GM18499 (cell line): ENCODE measurements at regions not wholly inside any gene's neighbourhood (a gene's known extent, or its start where the extent isn't known, plus 50 kb on each side); places are given as distances from the start of the nearest gene placed in this dataset.

ENCODE experiments used
- ATAC-seq: cut with Tn5 transposase; IDR thresholded peaks from one replicate; pipeline ENCODE4 v1.9.1; 2021; ENCODE audit warnings: moderate number of reproducible peaks; ENCODE audit not compliant: insufficient read depth, unreplicated experiment

- ATAC-seq = no peak
These were observed 108.9 kb downstream of the CRYAA start for GRCh38 chr21:43277481-43278351.

GRCh38 chr21:43276811-43277210, 108.0 kb downstream of the CRYAA start:
- no peak for ATAC-seq

- ATAC-seq = no peak
These were observed 106.8 kb downstream of the CRYAA start for GRCh38 chr21:43275421-43276211.

GRCh38 chr21:43274946-43275310, 106.1 kb downstream of the CRYAA start:
- no peak for ATAC-seq

- ATAC-seq = no peak
These were observed 105.5 kb downstream of the CRYAA start for GRCh38 chr21:43274022-43274945.

GRCh38 chr21:43273708-43274021, 104.9 kb downstream of the CRYAA start:
- ATAC-seq = no peak

- ATAC-seq = no peak
These were observed 104.4 kb downstream of the CRYAA start for GRCh38 chr21:43273016-43273707.

- no peak for ATAC-seq
These were observed 103.8 kb downstream of the CRYAA start for GRCh38 chr21:43272591-43272990.

GRCh38 chr21:43271452-43272020, 102.7 kb downstream of the CRYAA start:
- no peak for ATAC-seq

GRCh38 chr21:43270800-43271301, 102.0 kb downstream of the CRYAA start:
- ATAC-seq = no peak

DNA sequence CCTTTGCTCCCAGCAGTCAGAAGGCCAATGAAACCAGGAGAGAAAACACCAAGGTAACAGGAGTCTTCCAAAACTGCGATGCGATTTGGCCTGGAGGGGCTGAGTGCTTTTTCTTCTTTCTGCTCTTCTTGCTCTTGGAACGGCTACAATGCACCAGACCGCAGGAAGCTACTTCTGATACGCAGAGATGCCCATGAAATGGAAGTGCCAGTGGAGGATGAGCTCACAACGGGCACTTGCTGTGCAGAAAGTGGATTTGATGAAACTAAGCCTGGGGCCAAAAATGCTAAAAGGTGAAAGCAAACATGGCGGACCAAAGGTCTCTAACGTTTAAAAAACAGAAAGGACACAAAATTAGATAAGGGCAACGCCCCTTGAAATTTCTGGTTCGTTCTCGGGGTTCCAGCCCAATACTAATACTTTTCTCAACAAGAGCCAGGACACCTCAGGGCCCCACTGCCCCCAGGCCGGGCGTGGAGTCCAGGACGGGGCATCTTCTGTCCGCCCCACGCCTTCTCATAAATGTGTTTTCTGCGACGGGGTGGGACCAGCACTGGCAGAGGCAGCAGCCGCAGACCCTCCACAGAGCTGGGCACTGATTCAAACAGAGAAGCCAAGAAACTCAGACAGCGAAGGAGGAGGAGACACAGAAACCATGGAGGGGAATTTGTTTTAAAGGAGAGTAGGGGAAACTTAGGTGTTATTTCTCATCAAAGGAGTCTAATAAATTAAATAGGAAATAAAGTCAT, 101.3 kb downstream of the CRYAA start:
- ATAC-seq = no peak

DNA sequence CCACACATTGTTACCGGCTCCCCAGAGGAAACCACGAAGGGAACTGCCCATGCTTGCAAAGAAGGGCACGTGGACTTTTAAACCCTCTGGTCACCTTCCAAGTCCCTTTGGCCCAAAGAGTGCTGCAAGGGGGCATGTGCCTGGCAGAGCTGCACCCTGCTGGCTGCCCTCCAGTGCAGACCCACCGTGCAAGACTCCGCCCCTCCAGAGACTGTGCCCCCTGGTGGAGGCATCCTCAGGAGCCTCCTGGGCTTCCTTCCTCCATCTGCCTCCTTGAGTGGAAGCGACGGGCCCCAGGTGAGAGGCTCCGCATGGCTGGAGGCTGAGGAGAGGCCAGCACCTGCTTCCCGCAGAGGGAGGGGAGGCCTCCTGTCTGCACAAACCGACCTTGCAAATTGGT, 100.6 kb downstream of the CRYAA start:
- no peak for ATAC-seq

DNA sequence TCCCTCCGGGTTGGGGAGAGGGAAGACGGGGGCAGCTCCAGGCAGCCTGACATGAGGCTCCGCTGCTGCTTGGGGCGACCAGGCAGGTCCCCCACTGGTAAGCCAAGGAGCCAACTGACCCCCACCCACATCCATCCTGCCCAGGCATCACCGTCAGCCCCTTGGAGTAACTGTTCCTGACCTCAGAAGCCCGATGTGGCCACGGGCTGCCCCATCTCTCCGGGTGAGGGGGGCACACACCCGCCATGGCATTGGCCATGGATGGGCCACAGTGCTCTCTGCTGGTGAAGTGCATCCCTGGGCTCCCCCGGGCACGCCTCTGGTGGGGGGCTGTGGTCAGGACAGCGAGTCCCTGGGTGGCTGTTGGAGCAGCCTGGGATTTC, 100.0 kb downstream of the CRYAA start:
- no peak for ATAC-seq

- ATAC-seq = no peak
These were observed 99.4 kb downstream of the CRYAA start for GRCh38 chr21:43268086-43268803.

DNA sequence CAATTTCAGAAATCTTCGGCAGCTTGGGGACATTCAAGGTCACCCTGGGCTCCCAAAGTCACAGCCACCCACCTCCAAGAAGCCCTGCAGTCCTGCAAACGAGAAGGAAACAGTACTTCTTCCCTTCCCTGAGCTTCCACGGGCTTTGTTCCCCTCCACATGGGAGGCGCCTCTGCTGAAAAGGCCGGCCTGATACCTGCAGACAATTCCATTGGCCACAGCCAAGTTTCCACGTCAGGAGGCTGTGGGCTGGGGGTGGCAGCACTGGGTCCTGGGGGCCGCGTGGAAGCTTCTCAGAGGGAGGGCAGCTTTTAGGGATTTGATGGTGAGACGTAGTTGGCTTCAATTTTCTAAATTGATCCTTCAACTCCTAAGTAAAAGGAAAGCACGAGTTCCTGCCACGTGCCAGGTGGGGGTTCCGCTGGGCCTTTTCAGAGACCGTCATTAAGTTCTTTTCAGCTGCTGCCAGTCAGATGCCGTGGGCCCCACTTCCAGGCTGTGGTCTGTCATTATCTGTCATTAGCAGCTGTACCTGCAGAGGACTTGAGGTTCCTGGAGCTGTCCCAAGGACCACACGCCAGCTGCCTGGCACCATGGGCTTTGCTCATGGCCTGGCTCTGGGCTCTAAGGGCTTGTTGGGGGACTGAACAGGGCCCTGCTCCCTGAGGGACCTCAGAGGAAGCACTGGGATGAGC, 98.7 kb downstream of the CRYAA start:
- ATAC-seq = no peak

- no peak for ATAC-seq
These were observed 97.7 kb downstream of the CRYAA start for GRCh38 chr21:43266534-43266933.

DNA sequence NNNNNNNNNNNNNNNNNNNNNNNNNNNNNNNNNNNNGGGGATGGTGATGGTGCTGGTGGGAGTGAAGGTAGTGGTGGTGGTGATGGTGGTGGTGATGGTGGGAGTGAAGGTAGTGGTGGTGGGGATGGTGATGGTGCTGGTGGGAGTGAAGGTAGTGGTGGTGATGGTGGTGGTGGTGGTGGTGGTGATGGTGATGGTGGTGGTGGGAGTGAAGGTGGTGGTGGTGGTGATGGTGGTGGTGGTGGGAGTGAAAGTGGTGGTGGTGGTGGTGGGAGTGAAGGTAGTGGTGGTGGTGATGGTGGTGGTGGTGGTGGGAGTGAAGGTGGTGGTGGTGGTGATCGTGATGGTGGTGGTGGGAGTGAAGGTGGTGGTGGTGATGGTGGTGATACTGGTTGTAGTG, 93.6 kb downstream of the CRYAA start:
- ATAC-seq = no peak
